K562 (cell line): ENCODE measurements at regions not wholly inside any gene's neighbourhood (a gene's known extent, or its start where the extent isn't known, plus 50 kb on each side); places are given as distances from the start of the nearest gene placed in this dataset.
A peak's percentile ranks its signal among the peaks of the same experiment; 100 is the strongest.

Source experiments
- ATAC-seq: fragments of 200-7000 bp; cut with Tn5 transposase; 3 replicates; pipeline ENCODE4 v1.9.1; 2020; ENCODE audit warnings: moderate library complexity
- BruUV-seq: library from RNA; stranded (reverse); fragments of 400-500 nt; replicated peaks from 2 replicates; lab custom pipeline; 2021; lab: Mats Ljungman, UMichigan
- CTCF ChIA-PET: fragments of 300-600 bp; formaldehyde crosslinking; extraction: SDS; loops from one replicate; lab custom pipeline; 2021; ENCODE audit warnings: low intra/inter-chr PET ratio; lab: Yijun Ruan, JAX
- POLR2A ChIA-PET: fragments of 300-600, 350-650 bp; sonication (Branson Sonifier 250); formaldehyde crosslinking; extraction: SDS; loops from one replicate; lab custom pipeline; 2021; ENCODE audit warnings: antibody characterized with exemption, inconsistent platforms; lab: Yijun Ruan, JAX
- DNase-seq, 4 experiments: peaks; one replicate each; pipeline versions ENCODE4 v3.0.0 to v3.0.0-alpha.2; 2011 to 2018; ENCODE audit warnings: low spot score in 3 of 4, mixed read lengths in 3 of 4; ENCODE audit errors: extremely low read depth in 1 of 4
- FAIRE-seq: peaks from 2 replicates; lab custom pipeline; 2011; peaks lifted over from hg19 to GRCh38; lab: Jason Lieb, UNC
- H2AFZ ChIP-seq: 2 replicates; pipeline ENCODE4 v1.6.0; 2011; ENCODE audit warnings: low read depth, low read length, control low read depth, inconsistent platforms
- H3K27ac ChIP-seq: fragments of 200-600 bp; 3 replicates; pipeline ENCODE4 v1.8.0; 2011; ENCODE audit warnings: low read depth, mild to moderate bottlenecking, control low read depth, inconsistent platforms, low read length, moderate library complexity, mixed read lengths; ENCODE audit errors: extremely low read depth
- H3K27me3 ChIP-seq, 2 experiments: fragments of 300-600 bp in 1 of 2; 2 replicates in 1 of 2; 3 replicates in 1 of 2; pipeline versions ENCODE4 v1.6.0 to v1.8.0; 2011; ENCODE audit warnings: inconsistent platforms in 2 of 2, low read length in 2 of 2, mild to moderate bottlenecking in 1 of 2, mixed read lengths in 1 of 2, moderate library complexity in 1 of 2; ENCODE audit not compliant: control insufficient read depth in 2 of 2, insufficient read depth in 2 of 2
- H3K36me3 ChIP-seq: fragments of 300-600 bp; 3 replicates; pipeline ENCODE4 v1.8.0; 2011; ENCODE audit warnings: mild to moderate bottlenecking, low read length, inconsistent platforms; ENCODE audit not compliant: control insufficient read depth, insufficient read depth
- H3K4me1 ChIP-seq, 2 experiments: fragments of 200-600 bp in 1 of 2; replicated peaks in 1 of 2; 2 replicates in 1 of 2; 3 replicates in 1 of 2; pipeline versions ENCODE4 v1.5.1 to v1.8.0; 2011; ENCODE audit warnings: inconsistent platforms in 2 of 2, low read length in 2 of 2, mild to moderate bottlenecking in 1 of 2, mixed read lengths in 1 of 2, moderate library complexity in 1 of 2; ENCODE audit not compliant: control insufficient read depth in 2 of 2, insufficient read depth in 2 of 2
- H3K4me2 ChIP-seq: 2 replicates; pipeline ENCODE4 v1.6.1; 2011; ENCODE audit warnings: low read length, control low read depth, inconsistent platforms, mixed read lengths; ENCODE audit not compliant: insufficient read depth
- H3K4me3 ChIP-seq: fragments of 200-600 bp; sonication (generic), shearing (Covaris generic); 2 replicates; pipeline ENCODE4 v1.5.1; 2016; ENCODE audit warnings: control low read depth, inconsistent platforms
- H3K79me2 ChIP-seq: fragments of 200-600 bp; 3 replicates; pipeline ENCODE4 v1.8.0; 2011; ENCODE audit warnings: low read length, inconsistent platforms; ENCODE audit not compliant: control insufficient read depth, insufficient read depth
- H3K9ac ChIP-seq, 2 experiments: 2 replicates each; pipeline versions ENCODE4 v1.6.0 to v1.6.1; 2011; ENCODE audit warnings: low read depth in 2 of 2, low read length in 2 of 2, control low read depth in 1 of 2, inconsistent platforms in 1 of 2, mild to moderate bottlenecking in 1 of 2, mixed read lengths in 1 of 2; ENCODE audit not compliant: insufficient read depth in 1 of 2
- H3K9me1 ChIP-seq: one replicate; pipeline ENCODE4 v1.6.0; 2011; ENCODE audit warnings: inconsistent platforms, mild to moderate bottlenecking, low read length, moderate library complexity; ENCODE audit not compliant: control insufficient read depth, insufficient read depth
- H3K9me3 ChIP-seq: replicated peaks from 2 replicates; pipeline ENCODE4 v1.5.1; 2011; ENCODE audit warnings: low read depth, low read length, inconsistent platforms; ENCODE audit not compliant: control insufficient read depth, insufficient read depth
- H4K20me1 ChIP-seq: replicated peaks from 2 replicates; pipeline ENCODE4 v1.6.1; 2011; ENCODE audit warnings: low read length, inconsistent platforms, mixed read lengths; ENCODE audit not compliant: control insufficient read depth, insufficient read depth
- HDGF ChIP-seq: fragments of 450-650 bp; IDR thresholded peaks from 2 replicates; pipeline ENCODE4 v1.6.1; 2016
- HNRNPLL ChIP-seq: fragments of 200-400 bp; formaldehyde crosslinking; IDR thresholded peaks from 2 replicates; pipeline ENCODE4 v1.6.1; 2017; ENCODE audit warnings: low read length, low read depth, mild to moderate bottlenecking; ENCODE audit not compliant: poor library complexity, severe bottlenecking
- IRF2 ChIP-seq: sonication (generic); formaldehyde crosslinking; IDR thresholded peaks from 2 replicates; pipeline ENCODE4 v1.8.1; 2022; ENCODE audit warnings: mild to moderate bottlenecking, missing genetic modification reagents
- MYNN ChIP-seq, 2 experiments: sonication (generic); formaldehyde crosslinking in 1 of 2; IDR thresholded peaks; 2 replicates each; pipeline versions ENCODE4 v1.5.0 to v1.6.1; 2016 to 2020; ENCODE audit warnings: antibody characterized with exemption in 1 of 2, missing genetic modification reagents in 1 of 2
- NCOR1 ChIP-seq: fragments of 450-650 bp; IDR thresholded peaks from 2 replicates; pipeline ENCODE4 v1.6.1; 2016; ENCODE audit warnings: mild to moderate bottlenecking, moderate library complexity
- NFIC ChIP-seq: fragments of 450-650 bp; IDR thresholded peaks from 2 replicates; pipeline ENCODE4 v1.6.1; 2017; ENCODE audit warnings: mild to moderate bottlenecking, inconsistent platforms
- PYGO2 ChIP-seq: fragments of 450-650 bp; IDR thresholded peaks from 2 replicates; pipeline ENCODE4 v1.6.1; 2016; ENCODE audit warnings: mild to moderate bottlenecking, missing genetic modification characterization, moderate library complexity, missing compliant biosample characterization
- ZBTB8A ChIP-seq: fragments of 450-650 bp; IDR thresholded peaks from 2 replicates; pipeline ENCODE4 v1.6.1; 2018; ENCODE audit warnings: mild to moderate bottlenecking, moderate library complexity; ENCODE audit not compliant: partially characterized antibody
- ZC3H8 ChIP-seq: fragments of 450-650 bp; IDR thresholded peaks from 2 replicates; pipeline ENCODE4 v1.6.1; 2017
- ZNF224 ChIP-seq: sonication (generic); formaldehyde crosslinking; IDR thresholded peaks from 2 replicates; pipeline ENCODE4 v1.8.0; 2022; ENCODE audit warnings: mild to moderate bottlenecking, missing genetic modification reagents
- WGBS: fragments of 100-300 bp; shearing (Covaris generic); methylation state at CpG from one replicate; pipeline ENCODE4 v1.1.6; 2016; ENCODE audit warnings: low coverage, mixed read lengths; ENCODE audit not compliant: insufficient coverage; ENCODE audit errors: missing lambda C conversion rate; 5-methylcytosine and 5-hydroxymethylcytosine counted together
- in situ Hi-C: fragments of 300-500 bp; cut with MboI; formaldehyde crosslinking; loops from 4 replicates; pipeline ENCODE4 v1.15.0; 2018; ENCODE audit warnings: inconsistent platforms, mixed read lengths
- intact Hi-C: fragments of 100-400 bp; cut with micrococcal nuclease; formaldehyde crosslinking; loops from 2 replicates; pipeline ENCODE4 v1.14.2; 2022
- TF ChIP-seq, protein P1 (sequence below): fragments of 450-650 bp; formaldehyde crosslinking; IDR thresholded peaks from 2 replicates; pipeline ENCODE4 v1.4.0; 2020; ENCODE audit warnings: mild to moderate bottlenecking, mixed read lengths
- TF ChIP-seq, protein P2 (sequence below): sonication (generic); formaldehyde crosslinking; IDR thresholded peaks from 2 replicates; pipeline ENCODE4 v1.8.1; 2022; ENCODE audit warnings: missing genetic modification reagents
- TF ChIP-seq, protein P3 (sequence below), 2 experiments: fragments of 450-650 bp; IDR thresholded peaks; 2 replicates each; pipeline ENCODE4 v1.6.1; 2016
- TF ChIP-seq, protein P4 (sequence below): sonication (generic); formaldehyde crosslinking; IDR thresholded peaks from 2 replicates; pipeline ENCODE4 v1.8.0; 2023; ENCODE audit warnings: mild to moderate bottlenecking, missing genetic modification reagents

- ATAC-seq (peak; percentile 73), FAIRE-seq (no peak), DNase-seq (peak in 1 of 4 experiments; percentile 11)
- in situ Hi-C loops: no loop called here
- Histone ChIP-seq H3K9ac (no peak overlapping the region), H3K4me1 (no peaks in the 10 kb centered on the region; a peak in 1 of 5 replicates), H3K4me3 (no peak overlapping the region), H3K9me3 (no peaks in the 10 kb centered on the region), H3K36me3 (no peaks in the 10 kb centered on the region), H3K27ac (no peak overlapping the region), H3K4me2 (no peak overlapping the region), H3K9me1 (no peaks in the 10 kb centered on the region), H3K27me3 (no peaks in the 10 kb centered on the region; a peak in 1 of 5 replicates), H4K20me1 (no peaks in the 10 kb centered on the region), H2AFZ (no peak overlapping the region), H3K79me2 (no peaks in the 10 kb centered on the region)
- WGBS: 9% methylated on average over 2 of the region's 2 CpGs
- no TSS peak for BruUV-seq
- CTCF ChIA-PET: no interaction called here
- POLR2A ChIA-PET: no interaction called here
- intact Hi-C loops: no loop called here
- no peak for TF ChIP-seq ZBTB8A
- TF ChIP-seq ZC3H8: no peak
- TF ChIP-seq HNRNPLL: no peak
- TF ChIP-seq, protein P1, sequence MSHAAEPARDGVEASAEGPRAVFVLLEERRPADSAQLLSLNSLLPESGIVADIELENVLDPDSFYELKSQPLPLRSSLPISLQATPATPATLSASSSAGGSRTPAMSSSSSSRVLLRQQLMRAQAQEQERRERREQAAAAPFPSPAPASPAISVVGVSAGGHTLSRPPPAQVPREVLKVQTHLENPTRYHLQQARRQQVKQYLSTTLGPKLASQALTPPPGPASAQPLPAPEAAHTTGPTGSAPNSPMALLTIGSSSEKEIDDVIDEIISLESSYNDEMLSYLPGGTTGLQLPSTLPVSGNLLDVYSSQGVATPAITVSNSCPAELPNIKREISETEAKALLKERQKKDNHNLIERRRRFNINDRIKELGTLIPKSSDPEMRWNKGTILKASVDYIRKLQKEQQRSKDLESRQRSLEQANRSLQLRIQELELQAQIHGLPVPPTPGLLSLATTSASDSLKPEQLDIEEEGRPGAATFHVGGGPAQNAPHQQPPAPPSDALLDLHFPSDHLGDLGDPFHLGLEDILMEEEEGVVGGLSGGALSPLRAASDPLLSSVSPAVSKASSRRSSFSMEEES (CRISPR knock-in tag): no peak
- TF ChIP-seq, protein P2, sequence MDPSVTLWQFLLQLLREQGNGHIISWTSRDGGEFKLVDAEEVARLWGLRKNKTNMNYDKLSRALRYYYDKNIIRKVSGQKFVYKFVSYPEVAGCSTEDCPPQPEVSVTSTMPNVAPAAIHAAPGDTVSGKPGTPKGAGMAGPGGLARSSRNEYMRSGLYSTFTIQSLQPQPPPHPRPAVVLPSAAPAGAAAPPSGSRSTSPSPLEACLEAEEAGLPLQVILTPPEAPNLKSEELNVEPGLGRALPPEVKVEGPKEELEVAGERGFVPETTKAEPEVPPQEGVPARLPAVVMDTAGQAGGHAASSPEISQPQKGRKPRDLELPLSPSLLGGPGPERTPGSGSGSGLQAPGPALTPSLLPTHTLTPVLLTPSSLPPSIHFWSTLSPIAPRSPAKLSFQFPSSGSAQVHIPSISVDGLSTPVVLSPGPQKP (CRISPR knock-in tag): no peak
- no peak for TF ChIP-seq NFIC
- no peak for TF ChIP-seq IRF2 (CRISPR knock-in tag)
- peak; percentile 94 for TF ChIP-seq PYGO2
- no peak for TF ChIP-seq NCOR1
- TF ChIP-seq MYNN (IDR thresholded peaks at IDR 0.05): no peak
- no peak for TF ChIP-seq MYNN (CRISPR knock-in tag; IDR thresholded peaks at IDR 0.05)
- TF ChIP-seq, protein P3, sequence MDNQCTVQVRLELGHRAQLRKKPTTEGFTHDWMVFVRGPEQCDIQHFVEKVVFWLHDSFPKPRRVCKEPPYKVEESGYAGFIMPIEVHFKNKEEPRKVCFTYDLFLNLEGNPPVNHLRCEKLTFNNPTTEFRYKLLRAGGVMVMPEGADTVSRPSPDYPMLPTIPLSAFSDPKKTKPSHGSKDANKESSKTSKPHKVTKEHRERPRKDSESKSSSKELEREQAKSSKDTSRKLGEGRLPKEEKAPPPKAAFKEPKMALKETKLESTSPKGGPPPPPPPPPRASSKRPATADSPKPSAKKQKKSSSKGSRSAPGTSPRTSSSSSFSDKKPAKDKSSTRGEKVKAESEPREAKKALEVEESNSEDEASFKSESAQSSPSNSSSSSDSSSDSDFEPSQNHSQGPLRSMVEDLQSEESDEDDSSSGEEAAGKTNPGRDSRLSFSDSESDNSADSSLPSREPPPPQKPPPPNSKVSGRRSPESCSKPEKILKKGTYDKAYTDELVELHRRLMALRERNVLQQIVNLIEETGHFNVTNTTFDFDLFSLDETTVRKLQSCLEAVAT (IDR thresholded peaks at IDR 0.05): no peak
- TF ChIP-seq, protein P4, sequence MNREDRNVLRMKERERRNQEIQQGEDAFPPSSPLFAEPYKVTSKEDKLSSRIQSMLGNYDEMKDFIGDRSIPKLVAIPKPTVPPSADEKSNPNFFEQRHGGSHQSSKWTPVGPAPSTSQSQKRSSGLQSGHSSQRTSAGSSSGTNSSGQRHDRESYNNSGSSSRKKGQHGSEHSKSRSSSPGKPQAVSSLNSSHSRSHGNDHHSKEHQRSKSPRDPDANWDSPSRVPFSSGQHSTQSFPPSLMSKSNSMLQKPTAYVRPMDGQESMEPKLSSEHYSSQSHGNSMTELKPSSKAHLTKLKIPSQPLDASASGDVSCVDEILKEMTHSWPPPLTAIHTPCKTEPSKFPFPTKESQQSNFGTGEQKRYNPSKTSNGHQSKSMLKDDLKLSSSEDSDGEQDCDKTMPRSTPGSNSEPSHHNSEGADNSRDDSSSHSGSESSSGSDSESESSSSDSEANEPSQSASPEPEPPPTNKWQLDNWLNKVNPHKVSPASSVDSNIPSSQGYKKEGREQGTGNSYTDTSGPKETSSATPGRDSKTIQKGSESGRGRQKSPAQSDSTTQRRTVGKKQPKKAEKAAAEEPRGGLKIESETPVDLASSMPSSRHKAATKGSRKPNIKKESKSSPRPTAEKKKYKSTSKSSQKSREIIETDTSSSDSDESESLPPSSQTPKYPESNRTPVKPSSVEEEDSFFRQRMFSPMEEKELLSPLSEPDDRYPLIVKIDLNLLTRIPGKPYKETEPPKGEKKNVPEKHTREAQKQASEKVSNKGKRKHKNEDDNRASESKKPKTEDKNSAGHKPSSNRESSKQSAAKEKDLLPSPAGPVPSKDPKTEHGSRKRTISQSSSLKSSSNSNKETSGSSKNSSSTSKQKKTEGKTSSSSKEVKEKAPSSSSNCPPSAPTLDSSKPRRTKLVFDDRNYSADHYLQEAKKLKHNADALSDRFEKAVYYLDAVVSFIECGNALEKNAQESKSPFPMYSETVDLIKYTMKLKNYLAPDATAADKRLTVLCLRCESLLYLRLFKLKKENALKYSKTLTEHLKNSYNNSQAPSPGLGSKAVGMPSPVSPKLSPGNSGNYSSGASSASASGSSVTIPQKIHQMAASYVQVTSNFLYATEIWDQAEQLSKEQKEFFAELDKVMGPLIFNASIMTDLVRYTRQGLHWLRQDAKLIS (CRISPR knock-in tag): no peak
- no peak for TF ChIP-seq HDGF
- no peak for TF ChIP-seq ZNF224 (CRISPR knock-in tag)
These were observed 77.1 kb upstream of the C4orf54 start for GRCh38 chr4:99734583-99735322.
